ENCODE measurements at regions not wholly inside any gene's neighbourhood (a gene's known extent, or its start where the extent isn't known, plus 50 kb on each side); places are given as distances from the start of the nearest gene placed in this dataset.

DNA sequence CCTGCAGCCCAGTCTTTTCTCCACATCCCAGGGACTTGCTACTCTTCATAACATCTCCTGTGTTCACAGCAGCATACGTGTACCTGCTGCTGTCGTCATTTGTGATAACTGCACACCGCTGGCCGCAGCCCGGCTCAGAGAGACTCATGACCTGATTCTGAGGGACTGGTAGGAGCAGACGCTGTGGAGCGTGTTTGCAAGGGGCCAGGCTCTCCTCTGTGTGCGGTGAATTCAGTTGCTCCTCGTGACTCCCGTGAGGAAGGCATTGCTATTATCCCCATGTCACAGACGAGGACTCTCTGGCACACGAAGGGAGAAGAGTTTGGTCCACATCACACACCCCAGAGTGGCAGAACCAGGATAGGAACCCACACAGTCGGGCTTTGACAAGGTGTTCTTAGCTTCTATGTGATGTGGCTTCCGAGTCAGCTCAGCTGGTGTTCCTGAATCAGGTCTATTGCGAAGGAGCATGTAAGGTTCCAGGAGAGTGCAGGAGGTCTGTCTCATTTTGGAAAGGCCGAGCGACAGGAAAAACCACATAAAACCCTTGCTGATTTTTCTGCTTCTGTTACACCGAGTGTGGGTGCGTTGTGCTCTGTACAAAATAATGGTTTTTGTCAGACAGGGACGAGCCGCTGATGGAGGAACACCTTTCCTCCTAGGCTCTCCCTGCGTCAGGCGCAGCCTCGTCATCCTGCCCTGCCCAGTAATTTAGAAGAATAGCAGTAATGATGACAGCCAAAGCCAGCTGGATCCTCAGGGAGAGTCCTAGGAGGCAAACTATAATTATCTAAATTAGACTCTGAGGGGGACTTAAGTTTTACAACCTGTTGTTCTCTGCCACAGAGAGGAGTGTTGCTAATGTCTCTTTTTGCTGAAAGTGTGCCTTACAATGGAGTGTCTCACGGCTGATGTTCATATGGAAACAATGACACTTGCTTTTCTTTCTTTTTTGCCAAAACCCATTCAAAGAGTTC, 157.5 kb upstream of the RGMA start:
- TF ChIP-seq, protein P1, sequence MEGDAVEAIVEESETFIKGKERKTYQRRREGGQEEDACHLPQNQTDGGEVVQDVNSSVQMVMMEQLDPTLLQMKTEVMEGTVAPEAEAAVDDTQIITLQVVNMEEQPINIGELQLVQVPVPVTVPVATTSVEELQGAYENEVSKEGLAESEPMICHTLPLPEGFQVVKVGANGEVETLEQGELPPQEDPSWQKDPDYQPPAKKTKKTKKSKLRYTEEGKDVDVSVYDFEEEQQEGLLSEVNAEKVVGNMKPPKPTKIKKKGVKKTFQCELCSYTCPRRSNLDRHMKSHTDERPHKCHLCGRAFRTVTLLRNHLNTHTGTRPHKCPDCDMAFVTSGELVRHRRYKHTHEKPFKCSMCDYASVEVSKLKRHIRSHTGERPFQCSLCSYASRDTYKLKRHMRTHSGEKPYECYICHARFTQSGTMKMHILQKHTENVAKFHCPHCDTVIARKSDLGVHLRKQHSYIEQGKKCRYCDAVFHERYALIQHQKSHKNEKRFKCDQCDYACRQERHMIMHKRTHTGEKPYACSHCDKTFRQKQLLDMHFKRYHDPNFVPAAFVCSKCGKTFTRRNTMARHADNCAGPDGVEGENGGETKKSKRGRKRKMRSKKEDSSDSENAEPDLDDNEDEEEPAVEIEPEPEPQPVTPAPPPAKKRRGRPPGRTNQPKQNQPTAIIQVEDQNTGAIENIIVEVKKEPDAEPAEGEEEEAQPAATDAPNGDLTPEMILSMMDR (IDR thresholded peaks at IDR 0.05 in 4 of 5, conservative IDR thresholded peaks at IDR 0.05 in 1 of 5), result no peak
- TF ChIP-seq POLR2A (IDR thresholded peaks at IDR 0.05), result no peak

Data from gastrocnemius medialis (tissue), 4 donors.